ENCODE measurements at regions not wholly inside any gene's neighbourhood (a gene's known extent, or its start where the extent isn't known, plus 50 kb on each side); places are given as distances from the start of the nearest gene placed in this dataset.
"Not testable (repeated sequence)": the region's sequence is repeated elsewhere in the genome, so short reads cannot be mapped to it uniquely, and the experiment has no call there.

DNA sequence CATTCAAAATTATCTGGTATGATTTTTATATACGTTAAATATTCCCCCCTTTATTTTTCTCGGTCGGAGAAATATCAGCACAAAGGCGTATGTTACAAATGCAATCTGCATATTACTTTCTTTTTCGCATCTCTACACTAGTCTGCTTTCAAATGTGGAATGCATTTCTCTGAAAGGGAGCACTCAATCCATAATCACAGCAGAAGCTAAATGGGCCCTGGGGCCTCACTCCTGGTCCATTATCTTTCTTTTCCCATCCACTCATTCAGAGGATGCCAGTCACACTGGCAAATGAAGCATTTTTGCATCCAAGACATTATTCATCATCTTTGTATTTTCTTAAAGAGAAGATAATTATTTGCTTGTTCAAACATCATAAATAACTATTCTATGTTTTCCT lies 295.2 kb upstream of the LRP1B start:
- H3K27ac Mint-ChIP-seq, result no peak overlapping the region
- H3K9me3 Mint-ChIP-seq, result peaks cover 0 to 6% (median 0%) of the 10 kb centered on the region in 3 donors
- peaks cover 0 to 2% (median 0%) of the 10 kb centered on the region in 3 donors for H3K4me1 Mint-ChIP-seq
- no peaks in the 10 kb centered on the region for H3K27me3 Mint-ChIP-seq
- no peaks in the 10 kb centered on the region for H3K36me3 Mint-ChIP-seq
- no peak overlapping the region for H3K4me3 Mint-ChIP-seq

DNA sequence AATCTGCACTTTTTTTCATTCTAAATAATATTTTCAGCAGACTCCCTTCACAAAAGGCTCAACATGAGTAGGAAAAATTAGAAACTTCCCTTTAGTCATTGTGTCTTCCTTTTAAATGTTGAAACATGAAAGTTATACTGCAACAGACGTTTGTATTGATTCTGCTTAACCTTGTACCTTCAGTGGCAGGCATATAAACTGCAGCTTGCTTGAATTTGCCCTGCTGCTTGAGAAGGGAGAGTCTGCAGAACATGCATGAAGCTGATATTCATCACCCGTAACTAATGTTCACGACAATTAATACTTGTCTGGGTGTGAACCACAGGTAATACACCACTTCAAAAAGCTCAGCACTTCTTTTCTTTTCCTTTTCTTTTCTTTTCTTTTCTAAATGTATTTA lies 294.7 kb upstream of the LRP1B start:
- H3K36me3 Mint-ChIP-seq, result no peaks in the 10 kb centered on the region
- H3K27me3 Mint-ChIP-seq, result no peaks in the 10 kb centered on the region
- H3K4me3 Mint-ChIP-seq, result no peak overlapping the region
- H3K27ac Mint-ChIP-seq, result no peak overlapping the region
- H3K4me1 Mint-ChIP-seq, result peaks cover 0 to 2% (median 0%) of the 10 kb centered on the region in 3 donors
- peaks cover 0 to 6% (median 0%) of the 10 kb centered on the region in 3 donors for H3K9me3 Mint-ChIP-seq

DNA sequence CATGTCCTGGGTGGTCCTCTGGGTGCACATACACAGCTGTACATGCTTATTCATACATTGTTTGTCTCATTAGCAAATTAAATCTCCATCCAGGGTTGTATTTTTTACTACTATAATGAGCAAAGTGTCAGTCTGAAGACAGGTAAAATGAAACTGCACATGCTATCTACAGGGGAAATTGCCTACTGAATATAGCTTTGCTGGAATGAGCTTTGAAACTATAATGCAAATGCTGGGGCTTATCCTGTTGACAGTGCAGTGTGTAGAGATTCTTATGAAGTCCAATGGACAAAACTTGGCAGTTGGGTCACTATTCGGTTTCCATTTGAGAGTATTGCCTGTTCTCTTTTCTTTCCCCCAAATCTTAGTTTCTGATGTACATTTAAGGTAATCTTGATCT lies 292.8 kb upstream of the LRP1B start:
- Mint-ChIP-seq H3K4me3 (no peak overlapping the region), H3K36me3 (no peaks in the 10 kb centered on the region), H3K27ac (no peak overlapping the region), H3K27me3 (no peaks in the 10 kb centered on the region), H3K4me1 (peaks cover 0 to 2% (median 0%) of the 10 kb centered on the region in 3 donors), H3K9me3 (no peaks in the 10 kb centered on the region)

DNA sequence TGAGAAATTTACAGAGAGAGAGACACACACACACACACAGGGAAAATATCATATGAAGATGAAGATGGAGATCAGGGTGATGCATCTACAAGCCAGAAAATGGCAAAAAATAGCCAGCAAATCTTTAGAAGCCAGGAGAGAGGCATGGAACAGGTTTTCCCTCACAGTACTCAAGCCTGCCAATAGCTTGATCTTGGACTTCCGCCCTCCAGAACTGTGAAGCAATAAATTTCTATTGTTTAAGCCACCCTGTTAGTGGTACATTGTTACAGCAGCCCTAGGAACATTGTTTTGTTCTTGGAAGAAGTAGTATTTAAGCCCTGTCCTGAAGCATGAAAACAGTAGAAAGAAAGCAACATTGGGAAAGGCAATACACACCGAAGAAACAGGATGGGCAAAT lies 292.0 kb upstream of the LRP1B start:
- Mint-ChIP-seq H3K36me3 (no peaks in the 10 kb centered on the region), H3K4me3 (no peak overlapping the region), H3K27me3 (no peaks in the 10 kb centered on the region), H3K27ac (no peak overlapping the region), H3K9me3 (no peaks in the 10 kb centered on the region), H3K4me1 (peaks cover 0 to 2% (median 0%) of the 10 kb centered on the region in 3 donors)

GRCh38 chr2:142422041-142422440 lies 291.2 kb upstream of the LRP1B start:
- no peaks in the 10 kb centered on the region for H3K27me3 Mint-ChIP-seq
- no peaks in the 10 kb centered on the region for H3K36me3 Mint-ChIP-seq
- no peaks in the 10 kb centered on the region for H3K9me3 Mint-ChIP-seq
- H3K27ac Mint-ChIP-seq, result no peak overlapping the region
- H3K4me1 Mint-ChIP-seq, result peaks cover 0 to 2% (median 0%) of the 10 kb centered on the region in 3 donors
- no peak overlapping the region for H3K4me3 Mint-ChIP-seq

DNA sequence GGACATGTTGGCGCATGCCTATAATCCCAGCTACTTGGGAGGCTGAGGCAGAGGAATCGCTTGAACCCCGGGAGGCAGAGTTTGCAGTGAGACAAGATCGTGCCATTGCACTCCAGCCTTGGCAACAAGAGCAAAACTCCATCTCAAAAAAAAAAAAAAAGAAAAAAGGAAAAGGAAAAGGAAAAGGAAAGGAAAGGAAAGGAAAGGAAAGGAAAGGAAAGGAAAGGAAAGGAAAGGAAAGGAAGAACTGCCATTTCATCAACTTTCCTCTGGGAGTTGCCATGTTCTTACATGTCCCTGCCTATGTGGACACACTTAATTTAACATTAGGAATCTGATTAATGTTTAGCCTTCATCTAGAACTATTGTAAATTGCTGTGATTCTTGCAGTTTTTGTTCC lies 287.9 kb upstream of the LRP1B start:
- not testable (repeated sequence) for H3K9me3 Mint-ChIP-seq, H3K27me3 Mint-ChIP-seq, H3K27ac Mint-ChIP-seq, H3K4me1 Mint-ChIP-seq, H3K36me3 Mint-ChIP-seq, H3K4me3 Mint-ChIP-seq

DNA sequence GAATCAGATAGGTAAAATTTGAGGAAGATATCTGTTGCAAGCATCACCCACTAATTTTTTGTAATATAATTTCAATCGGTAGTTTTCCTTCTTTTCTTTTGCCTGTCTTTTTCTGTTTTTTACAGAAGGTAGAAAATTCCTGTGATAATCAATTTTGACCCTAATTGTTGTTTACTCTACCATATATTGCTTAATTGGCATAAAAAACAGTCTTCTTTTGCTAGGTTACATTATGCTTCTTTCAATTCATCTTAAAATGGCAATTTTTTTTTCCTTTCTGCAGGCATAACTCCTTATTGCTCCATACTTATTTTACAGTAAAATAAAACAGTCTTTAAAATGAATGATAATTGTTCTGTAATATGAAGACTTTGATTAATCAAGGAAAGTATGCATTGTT lies 286.2 kb upstream of the LRP1B start:
- H3K36me3 Mint-ChIP-seq, result no peaks in the 10 kb centered on the region
- H3K4me3 Mint-ChIP-seq, result no peak overlapping the region
- no peaks in the 10 kb centered on the region for H3K27me3 Mint-ChIP-seq
- H3K4me1 Mint-ChIP-seq, result no peaks in the 10 kb centered on the region
- H3K9me3 Mint-ChIP-seq, result no peaks in the 10 kb centered on the region
- no peak overlapping the region for H3K27ac Mint-ChIP-seq

DNA sequence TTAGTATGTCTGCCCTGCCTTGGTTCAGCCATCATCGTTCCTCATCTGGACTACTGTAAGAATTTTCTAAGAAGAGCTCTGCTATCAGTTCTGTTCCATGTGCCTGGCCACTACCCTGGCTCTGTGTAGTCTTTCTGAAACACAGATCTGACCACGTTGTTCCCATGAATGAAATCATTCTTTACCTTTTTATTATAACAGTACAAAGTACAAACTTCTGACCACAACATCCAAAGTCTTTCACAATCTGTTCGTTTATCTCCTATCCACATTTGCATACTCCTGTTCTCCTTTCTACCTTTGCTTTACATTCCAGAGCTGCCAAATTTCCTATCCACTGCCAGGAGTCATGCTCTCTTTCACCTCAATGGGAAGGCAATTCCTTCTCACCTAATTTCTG lies 284.6 kb upstream of the LRP1B start:
- H3K9me3 Mint-ChIP-seq, result no peaks in the 10 kb centered on the region
- no peaks in the 10 kb centered on the region for H3K4me1 Mint-ChIP-seq
- no peaks in the 10 kb centered on the region for H3K36me3 Mint-ChIP-seq
- no peaks in the 10 kb centered on the region for H3K27me3 Mint-ChIP-seq
- H3K4me3 Mint-ChIP-seq, result no peak overlapping the region
- no peak overlapping the region for H3K27ac Mint-ChIP-seq

GRCh38 chr2:142398212-142398611 lies 267.4 kb upstream of the LRP1B start:
- H3K9me3 Mint-ChIP-seq, result peaks cover 4 to 22% (median 6%) of the 10 kb centered on the region in 3 donors
- peaks cover 1% of the 10 kb centered on the region for H3K36me3 Mint-ChIP-seq
- peak overlapping the region in 1 of 4 donors; percentile 33 for H3K4me3 Mint-ChIP-seq
- no peak overlapping the region for H3K27ac Mint-ChIP-seq
- H3K27me3 Mint-ChIP-seq, result no peaks in the 10 kb centered on the region
- no peaks in the 10 kb centered on the region for H3K4me1 Mint-ChIP-seq

- H3K4me1 Mint-ChIP-seq, result no peaks in the 10 kb centered on the region
- peaks cover 1% of the 10 kb centered on the region for H3K36me3 Mint-ChIP-seq
- no peak overlapping the region for H3K4me3 Mint-ChIP-seq
- no peak overlapping the region for H3K27ac Mint-ChIP-seq
- H3K9me3 Mint-ChIP-seq, result peaks cover 2 to 16% (median 7%) of the 10 kb centered on the region in 3 donors
- H3K27me3 Mint-ChIP-seq, result no peaks in the 10 kb centered on the region
These were observed 264.5 kb upstream of the LRP1B start for GRCh38 chr2:142395291-142395690.

DNA sequence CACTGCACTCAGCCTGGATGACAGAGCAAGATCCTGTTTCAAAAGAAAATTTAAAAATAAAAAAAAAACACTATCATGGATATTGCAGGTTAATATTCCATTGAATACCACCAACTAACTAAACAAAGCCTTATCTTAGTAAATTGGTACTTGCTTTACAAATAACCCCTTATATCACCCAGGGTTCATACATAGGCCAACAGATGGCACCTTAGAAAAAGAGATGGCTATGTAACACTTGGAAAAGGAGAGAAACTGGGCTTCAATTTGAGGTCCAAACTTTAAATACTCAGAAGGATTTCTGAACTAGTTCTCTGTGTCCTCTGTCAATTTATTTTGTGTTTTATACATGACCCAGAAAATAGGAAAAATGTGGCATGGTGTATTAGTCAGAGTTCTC lies 249.6 kb upstream of the LRP1B start:
- H3K27me3 Mint-ChIP-seq, result no peaks in the 10 kb centered on the region
- H3K4me1 Mint-ChIP-seq, result no peaks in the 10 kb centered on the region
- no peak overlapping the region for H3K27ac Mint-ChIP-seq
- H3K9me3 Mint-ChIP-seq, result no peaks in the 10 kb centered on the region
- H3K36me3 Mint-ChIP-seq, result no peaks in the 10 kb centered on the region
- H3K4me3 Mint-ChIP-seq, result no peak overlapping the region

- H3K27me3 Mint-ChIP-seq, H3K4me1 Mint-ChIP-seq, H3K9me3 Mint-ChIP-seq, H3K4me3 Mint-ChIP-seq, H3K36me3 Mint-ChIP-seq, H3K27ac Mint-ChIP-seq: not testable (repeated sequence)
These were observed 231.3 kb upstream of the LRP1B start for GRCh38 chr2:142362069-142362468.

- H3K4me3 Mint-ChIP-seq, result no peak overlapping the region
- H3K27ac Mint-ChIP-seq, result no peak overlapping the region
- H3K36me3 Mint-ChIP-seq, result no peaks in the 10 kb centered on the region
- no peaks in the 10 kb centered on the region for H3K27me3 Mint-ChIP-seq
- no peaks in the 10 kb centered on the region for H3K9me3 Mint-ChIP-seq
- no peaks in the 10 kb centered on the region for H3K4me1 Mint-ChIP-seq
These were observed 216.9 kb upstream of the LRP1B start for GRCh38 chr2:142347751-142348150.

DNA sequence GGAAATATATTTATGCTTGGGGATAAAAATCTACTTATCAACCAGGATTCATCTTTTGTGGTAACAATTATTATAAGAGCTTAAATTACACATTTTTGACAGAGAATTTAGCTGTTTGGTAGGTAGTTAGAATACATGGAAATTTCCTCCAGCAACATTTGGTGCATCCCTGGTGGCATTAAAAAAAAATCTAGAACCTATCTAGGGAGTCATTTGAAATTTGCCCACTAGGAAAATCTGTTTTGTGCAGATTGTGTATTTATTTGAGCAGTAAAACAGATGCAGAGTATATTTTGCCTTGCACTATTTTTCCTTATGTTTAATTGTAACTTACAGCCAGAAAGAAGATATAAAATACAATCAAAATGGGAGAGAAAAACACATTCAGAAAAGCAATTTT lies 208.4 kb upstream of the LRP1B start:
- Mint-ChIP-seq H3K36me3 (no peaks in the 10 kb centered on the region), H3K4me3 (no peak overlapping the region), H3K27ac (no peak overlapping the region), H3K9me3 (no peaks in the 10 kb centered on the region), H3K4me1 (no peaks in the 10 kb centered on the region), H3K27me3 (peaks cover 2% of the 10 kb centered on the region)

- Mint-ChIP-seq H3K9me3 (no peaks in the 10 kb centered on the region), H3K4me3 (no peak overlapping the region), H3K36me3 (no peaks in the 10 kb centered on the region), H3K27ac (no peak overlapping the region), H3K27me3 (no peaks in the 10 kb centered on the region), H3K4me1 (no peaks in the 10 kb centered on the region)
These were observed 201.4 kb upstream of the LRP1B start for GRCh38 chr2:142332196-142332595.

DNA sequence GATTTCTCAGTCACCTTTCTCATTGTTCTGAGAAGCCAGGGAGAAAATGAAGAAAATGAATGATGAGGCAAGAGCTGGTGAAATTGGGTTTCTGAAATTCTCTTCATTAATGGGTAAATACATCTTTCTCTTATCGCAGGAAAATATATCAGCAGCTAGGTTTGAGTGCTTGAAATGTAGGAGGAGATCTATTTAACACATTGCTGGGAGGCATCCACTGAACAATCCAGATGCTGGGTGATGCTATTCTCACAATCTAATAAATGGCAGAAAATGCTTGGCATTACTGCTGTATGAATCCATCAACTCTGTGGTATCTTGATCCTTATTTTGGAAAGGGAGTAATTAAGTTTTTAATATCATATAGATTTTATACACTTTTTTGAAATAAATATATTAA lies 199.6 kb upstream of the LRP1B start:
- no peaks in the 10 kb centered on the region for H3K4me1 Mint-ChIP-seq
- no peaks in the 10 kb centered on the region for H3K36me3 Mint-ChIP-seq

GRCh38 chr2:142325870-142326269 lies 195.1 kb upstream of the LRP1B start:
- Mint-ChIP-seq H3K27me3 (no peaks in the 10 kb centered on the region), H3K4me1 (no peaks in the 10 kb centered on the region), H3K9me3 (no peaks in the 10 kb centered on the region), H3K27ac (no peak overlapping the region), H3K36me3 (no peaks in the 10 kb centered on the region), H3K4me3 (no peak overlapping the region)

More for the DNA sequence above, 199.6 kb upstream of the LRP1B start:
- no peak overlapping the region for H3K4me3 Mint-ChIP-seq
- H3K27me3 Mint-ChIP-seq, result no peaks in the 10 kb centered on the region
- H3K9me3 Mint-ChIP-seq, result no peaks in the 10 kb centered on the region
- no peak overlapping the region for H3K27ac Mint-ChIP-seq

Data from IgD-negative memory B cell (primary cell).